CD14-positive monocyte (primary cell): ENCODE measurements at regions not wholly inside any gene's neighbourhood (a gene's known extent, or its start where the extent isn't known, plus 50 kb on each side); places are given as distances from the start of the nearest gene placed in this dataset.

Experiments used
- DNase-seq, 3 donors: peaks; one replicate each; pipeline ENCODE4 v3.0.0-alpha.2; 2011 to 2022
- H2AFZ ChIP-seq: 2 replicates; pipeline ENCODE4 v1.6.0; 2012; ENCODE audit warnings: mild to moderate bottlenecking, low read depth, low read length, inconsistent platforms; ENCODE audit not compliant: insufficient read depth, poor library complexity, severe bottlenecking
- H3K27ac ChIP-seq, 2 donors: 1 replicate in 1 of 2; 2 replicates in 1 of 2; pipeline ENCODE4 v1.5.1; 2012 to 2013; ENCODE audit warnings: low read length in 2 of 2, control low read depth in 1 of 2, inconsistent platforms in 1 of 2, low read depth in 1 of 2, mild to moderate bottlenecking in 1 of 2
- H3K27me3 ChIP-seq, 2 donors: one replicate each; pipeline versions ENCODE4 v1.6.0 to v1.6.1; 2011 to 2013; ENCODE audit warnings: low read length in 2 of 2; ENCODE audit not compliant: control insufficient read depth in 2 of 2, insufficient read depth in 2 of 2
- H3K36me3 ChIP-seq, 2 donors: replicated peaks in 1 of 2; 1 replicate in 1 of 2; 2 replicates in 1 of 2; pipeline versions ENCODE4 v1.5.1 to v1.6.1; 2012 to 2013; ENCODE audit warnings: low read length in 2 of 2, control low read depth in 1 of 2, inconsistent platforms in 1 of 2, mild to moderate bottlenecking in 1 of 2; ENCODE audit not compliant: insufficient read depth in 2 of 2, control insufficient read depth in 1 of 2
- H3K4me1 ChIP-seq, 2 donors: 1 replicate in 1 of 2; 2 replicates in 1 of 2; pipeline versions ENCODE4 v1.5.1 to v1.6.1; 2012 to 2013; ENCODE audit warnings: low read length in 2 of 2, control low read depth in 1 of 2, inconsistent platforms in 1 of 2, mild to moderate bottlenecking in 1 of 2, moderate library complexity in 1 of 2; ENCODE audit not compliant: insufficient read depth in 2 of 2, control insufficient read depth in 1 of 2
- H3K4me2 ChIP-seq: replicated peaks from 2 replicates; pipeline ENCODE3; 2012; ENCODE audit warnings: low read length, moderate library complexity, mild to moderate bottlenecking; ENCODE audit not compliant: poor library complexity, severe bottlenecking; ENCODE audit errors: extremely low read depth
- H3K4me3 ChIP-seq, 3 experiments: fragments of 200-600 bp in 1 of 3; sonication (generic) in 1 of 3; replicated peaks in 1 of 3; 1 replicate in 2 of 3; 2 replicates in 1 of 3; pipeline ENCODE4 v1.5.1; 2011 to 2013; ENCODE audit warnings: low read length in 3 of 3, mild to moderate bottlenecking in 3 of 3, control low read depth in 2 of 3, low read depth in 2 of 3, inconsistent platforms in 1 of 3, moderate library complexity in 1 of 3
- H3K79me2 ChIP-seq: 2 replicates; pipeline ENCODE4 v1.6.0; 2012; ENCODE audit warnings: mild to moderate bottlenecking, control low read depth, inconsistent platforms, low read length, moderate library complexity; ENCODE audit not compliant: insufficient read depth
- H3K9ac ChIP-seq: 2 replicates; pipeline ENCODE4 v1.6.0; 2017; ENCODE audit warnings: low read length, mild to moderate bottlenecking; ENCODE audit not compliant: insufficient read depth, poor library complexity, severe bottlenecking
- H3K9me3 ChIP-seq, 2 donors: replicated peaks in 1 of 2; 1 replicate in 1 of 2; 2 replicates in 1 of 2; pipeline versions ENCODE4 v1.5.1 to v1.6.1; 2012 to 2013; ENCODE audit warnings: low read length in 2 of 2, control low read depth in 1 of 2; ENCODE audit not compliant: control insufficient read depth in 1 of 2, insufficient read depth in 1 of 2
- H4K20me1 ChIP-seq: 2 replicates; pipeline ENCODE4 v1.6.0; 2012; ENCODE audit warnings: mild to moderate bottlenecking, low read length, control low read depth, moderate library complexity; ENCODE audit not compliant: insufficient read depth
- H3K27ac Mint-ChIP-seq, 7 donors: one replicate each; pipeline ENCODE4 v1.8.0; 2020; ENCODE audit warnings: mild to moderate bottlenecking in 7 of 7, mixed read lengths in 7 of 7, moderate library complexity in 6 of 7, inconsistent platforms in 2 of 7
- H3K27me3 Mint-ChIP-seq, 3 donors: one replicate each; pipeline ENCODE4 v1.8.0; 2021 to 2022; ENCODE audit warnings: low read depth in 3 of 3, mild to moderate bottlenecking in 3 of 3, mixed read lengths in 3 of 3, moderate library complexity in 3 of 3, inconsistent platforms in 1 of 3
- H3K36me3 Mint-ChIP-seq, 2 donors: one replicate each; pipeline ENCODE4 v1.8.0; 2020; ENCODE audit warnings: mixed read lengths in 2 of 2, inconsistent platforms in 1 of 2, mild to moderate bottlenecking in 1 of 2
- H3K4me1 Mint-ChIP-seq: one replicate; pipeline ENCODE4 v1.8.0; 2020; ENCODE audit warnings: mild to moderate bottlenecking, mixed read lengths
- H3K4me3 Mint-ChIP-seq, 2 donors: one replicate each; pipeline ENCODE4 v1.8.0; 2020; ENCODE audit warnings: mild to moderate bottlenecking in 2 of 2, mixed read lengths in 2 of 2, moderate library complexity in 1 of 2
- H3K9me3 Mint-ChIP-seq, 7 donors: one replicate each; pipeline ENCODE4 v1.8.0; 2020 to 2022; ENCODE audit warnings: mixed read lengths in 7 of 7, mild to moderate bottlenecking in 6 of 7, moderate library complexity in 6 of 7, inconsistent platforms in 2 of 7
- CTCF ChIP-seq: fragments of 200-600 bp; IDR thresholded peaks from one replicate; pipeline ENCODE4 v1.8.0; 2022; ENCODE audit warnings: antibody characterized with exemption, mild to moderate bottlenecking
- WGBS: methylation state at CpG from one replicate; pipeline ENCODE4 v1.1.5; 2013; ENCODE audit warnings: missing lambda C conversion rate; ENCODE audit not compliant: insufficient coverage; 5-methylcytosine and 5-hydroxymethylcytosine counted together
- intact Hi-C, 2 donors: fragments of 100-400 bp; cut with micrococcal nuclease; formaldehyde crosslinking; loops; one replicate each; pipeline versions ENCODE4 v1.15.0 to v1.15.1; 2023

GRCh38 chr1:189500778-189501177 is 976.9 kb downstream of the BRINP3 start:
- H3K4me3 Mint-ChIP-seq: no peak overlapping the region
- Histone ChIP-seq H4K20me1 (no peaks in the 10 kb centered on the region), H2AFZ (no peak overlapping the region), H3K4me3 (no peak overlapping the region), H3K79me2 (no peaks in the 10 kb centered on the region), H3K9me3 (no peaks in the 10 kb centered on the region), H3K9ac (no peak overlapping the region), H3K27ac (no peak overlapping the region), H3K36me3 (no peaks in the 10 kb centered on the region), H3K27me3 (no peaks in the 10 kb centered on the region), H3K4me1 (no peaks in the 10 kb centered on the region), H3K4me2 (no peak overlapping the region)
- no peak for DNase-seq
- no peaks in the 10 kb centered on the region for H3K36me3 Mint-ChIP-seq
- no peak for TF ChIP-seq CTCF
- no peak overlapping the region for H3K27ac Mint-ChIP-seq
- no peaks in the 10 kb centered on the region for H3K27me3 Mint-ChIP-seq
- no peaks in the 10 kb centered on the region for H3K4me1 Mint-ChIP-seq
- intact Hi-C loops: no loop called here
- peaks cover 0 to 8% (median 3%) of the 10 kb centered on the region in 7 donors for H3K9me3 Mint-ChIP-seq
- no CpG with 5 or more reads among the region's 2 CpGs for WGBS

GRCh38 chr1:189510827-189511226 is 966.8 kb downstream of the BRINP3 start:
- no peaks in the 10 kb centered on the region for H3K36me3 Mint-ChIP-seq
- Histone ChIP-seq H3K27me3 (no peaks in the 10 kb centered on the region), H3K4me2 (no peak overlapping the region), H3K9me3 (peaks cover 11 to 12% of the 10 kb centered on the region in 2 donors), H3K79me2 (no peaks in the 10 kb centered on the region), H3K4me3 (no peak overlapping the region), H4K20me1 (no peaks in the 10 kb centered on the region), H3K27ac (no peak overlapping the region), H2AFZ (no peak overlapping the region), H3K9ac (no peak overlapping the region), H3K4me1 (no peaks in the 10 kb centered on the region), H3K36me3 (no peaks in the 10 kb centered on the region)
- peaks cover 0 to 6% (median 2%) of the 10 kb centered on the region in 7 donors for H3K9me3 Mint-ChIP-seq
- H3K27ac Mint-ChIP-seq: no peak overlapping the region
- no peak overlapping the region for H3K4me3 Mint-ChIP-seq
- H3K27me3 Mint-ChIP-seq: peaks cover 0 to 4% (median 0%) of the 10 kb centered on the region in 3 donors
- H3K4me1 Mint-ChIP-seq: no peaks in the 10 kb centered on the region
- intact Hi-C loops: no loop called here
- no peak for DNase-seq
- TF ChIP-seq CTCF: no peak
